Ovary (tissue), 3 donors: ENCODE measurements at regions not wholly inside any gene's neighbourhood (a gene's known extent, or its start where the extent isn't known, plus 50 kb on each side); places are given as distances from the start of the nearest gene placed in this dataset.

Experiments used
- EP300 ChIP-seq: sonication (generic); formaldehyde crosslinking; IDR thresholded peaks from one replicate; pipeline ENCODE4 v1.6.1; 2017; ENCODE audit warnings: antibody characterized with exemption
- POLR2A ChIP-seq: fragments of 450-650 bp; IDR thresholded peaks from one replicate; pipeline ENCODE4 v1.6.1; 2017; ENCODE audit warnings: antibody characterized with exemption, mild to moderate bottlenecking, moderate library complexity
- TF ChIP-seq, protein P1 (sequence below), 3 donors: fragments of 450-650 bp in 2 of 3; fragments of 200-600 bp in 1 of 3; IDR thresholded peaks; one replicate each; pipeline versions ENCODE4 v1.5.1 to v1.8.0; 2016 to 2022; ENCODE audit warnings: antibody characterized with exemption in 3 of 3, mild to moderate bottlenecking in 1 of 3
- donor health status: DM: no; HTN: no; CAD: no.

DNA sequence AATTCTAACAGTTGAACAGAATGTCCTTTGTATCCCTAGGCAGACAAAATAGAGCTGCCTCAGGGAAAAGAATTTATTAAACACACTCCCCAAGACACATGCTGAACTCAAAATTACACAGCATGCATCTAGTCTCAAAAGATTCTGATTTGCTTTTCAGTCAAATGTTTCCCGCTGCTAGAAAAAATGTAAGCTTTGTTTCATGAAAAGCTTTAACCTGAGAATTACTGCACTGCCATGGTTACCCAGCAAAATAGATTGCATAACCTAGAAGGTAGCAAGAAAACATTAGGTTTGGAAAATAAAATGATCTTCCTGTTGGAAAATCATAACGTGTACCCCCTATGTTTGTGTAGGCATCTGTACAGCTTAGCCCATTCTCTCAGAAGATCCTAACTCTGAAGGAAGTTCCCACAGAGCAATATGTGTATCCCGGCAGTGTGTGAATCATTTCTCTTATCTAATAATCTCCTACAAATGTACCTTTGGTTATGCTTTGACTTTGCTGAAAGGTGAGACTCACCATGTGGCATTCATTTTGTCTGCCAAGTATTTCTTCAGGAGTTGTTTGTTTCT, 646.9 kb downstream of the STPG2 start:
- TF ChIP-seq, protein P1, sequence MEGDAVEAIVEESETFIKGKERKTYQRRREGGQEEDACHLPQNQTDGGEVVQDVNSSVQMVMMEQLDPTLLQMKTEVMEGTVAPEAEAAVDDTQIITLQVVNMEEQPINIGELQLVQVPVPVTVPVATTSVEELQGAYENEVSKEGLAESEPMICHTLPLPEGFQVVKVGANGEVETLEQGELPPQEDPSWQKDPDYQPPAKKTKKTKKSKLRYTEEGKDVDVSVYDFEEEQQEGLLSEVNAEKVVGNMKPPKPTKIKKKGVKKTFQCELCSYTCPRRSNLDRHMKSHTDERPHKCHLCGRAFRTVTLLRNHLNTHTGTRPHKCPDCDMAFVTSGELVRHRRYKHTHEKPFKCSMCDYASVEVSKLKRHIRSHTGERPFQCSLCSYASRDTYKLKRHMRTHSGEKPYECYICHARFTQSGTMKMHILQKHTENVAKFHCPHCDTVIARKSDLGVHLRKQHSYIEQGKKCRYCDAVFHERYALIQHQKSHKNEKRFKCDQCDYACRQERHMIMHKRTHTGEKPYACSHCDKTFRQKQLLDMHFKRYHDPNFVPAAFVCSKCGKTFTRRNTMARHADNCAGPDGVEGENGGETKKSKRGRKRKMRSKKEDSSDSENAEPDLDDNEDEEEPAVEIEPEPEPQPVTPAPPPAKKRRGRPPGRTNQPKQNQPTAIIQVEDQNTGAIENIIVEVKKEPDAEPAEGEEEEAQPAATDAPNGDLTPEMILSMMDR (IDR thresholded peaks at IDR 0.05): no peak
- TF ChIP-seq POLR2A (no peak), EP300 (no peak)
